GF-D8 (cell line): ENCODE measurements at regions not wholly inside any gene's neighbourhood (a gene's known extent, or its start where the extent isn't known, plus 50 kb on each side); places are given as distances from the start of the nearest gene placed in this dataset.

Source experiments
- DNase-seq: peaks from one replicate; lab custom pipeline; 2025; lab: John Stamatoyannopoulos, UW

- no peak for DNase-seq
Measured at GRCh38 chr1:209398313-209398991, 185.1 kb upstream of the CAMK1G start.

- DNase-seq = no peak
Measured at GRCh38 chr1:209399800-209400199, 183.7 kb upstream of the CAMK1G start.

- no peak for DNase-seq
Measured at GRCh38 chr1:209400351-209401220, 182.9 kb upstream of the CAMK1G start.

GRCh38 chr1:209402697-209403096, 180.8 kb upstream of the CAMK1G start:
- no peak for DNase-seq

- DNase-seq = no peak
Measured at GRCh38 chr1:209403921-209404320, 179.6 kb upstream of the CAMK1G start.

- no peak for DNase-seq
Measured at GRCh38 chr1:209404577-209404976, 178.9 kb upstream of the CAMK1G start.

- no peak for DNase-seq
Measured at GRCh38 chr1:209405183-209405814, 178.2 kb upstream of the CAMK1G start.

- DNase-seq = no peak
Measured at GRCh38 chr1:209406168-209406567, 177.3 kb upstream of the CAMK1G start.

GRCh38 chr1:209406595-209406994, 176.9 kb upstream of the CAMK1G start:
- no peak for DNase-seq

GRCh38 chr1:209409780-209410179, 173.7 kb upstream of the CAMK1G start:
- DNase-seq = no peak

GRCh38 chr1:209411491-209411929, 172.0 kb upstream of the CAMK1G start:
- DNase-seq = no peak

- no peak for DNase-seq
Measured at GRCh38 chr1:209412036-209412435, 171.5 kb upstream of the CAMK1G start.

- DNase-seq = no peak
Measured at GRCh38 chr1:209412566-209412965, 170.9 kb upstream of the CAMK1G start.

GRCh38 chr1:209413062-209413461, 170.5 kb upstream of the CAMK1G start:
- DNase-seq = no peak

GRCh38 chr1:209414803-209415329, 168.6 kb upstream of the CAMK1G start:
- no peak for DNase-seq

GRCh38 chr1:209416039-209416438, 167.5 kb upstream of the CAMK1G start:
- DNase-seq = no peak

GRCh38 chr1:209416716-209417115, 166.8 kb upstream of the CAMK1G start:
- DNase-seq = no peak

GRCh38 chr1:209417761-209418160, 165.8 kb upstream of the CAMK1G start:
- DNase-seq = no peak

- DNase-seq = no peak
Measured at GRCh38 chr1:209420276-209420675, 163.2 kb upstream of the CAMK1G start.

- DNase-seq = no peak
Measured at GRCh38 chr1:209421186-209421585, 162.3 kb upstream of the CAMK1G start.

GRCh38 chr1:209421978-209422680, 161.4 kb upstream of the CAMK1G start:
- no peak for DNase-seq

GRCh38 chr1:209425959-209426358, 157.6 kb upstream of the CAMK1G start:
- DNase-seq = no peak
